Stimulated activated CD4-positive, alpha-beta T cell treated with anti-CD3 and anti-CD28 coated beads, Interleukin-4, amount 100 ng/mL, for 1 hour (primary cell): ENCODE measurements at regions not wholly inside any gene's neighbourhood (a gene's known extent, or its start where the extent isn't known, plus 50 kb on each side); places are given as distances from the start of the nearest gene placed in this dataset.
"Not testable (repeated sequence)": the region's sequence is repeated elsewhere in the genome, so short reads cannot be mapped to it uniquely, and the experiment has no call there.

Experiments
- DNase-seq: peaks from one replicate; pipeline ENCODE4 v3.0.0-alpha.2; 2020

GRCh38 chr18:10121786-10122515 lies 208.1 kb downstream of the VAPA start:
- no peak for DNase-seq

GRCh38 chr18:10122988-10123950 lies 209.5 kb downstream of the VAPA start:
- DNase-seq, result no peak

GRCh38 chr18:10124071-10124470 lies 210.3 kb downstream of the VAPA start:
- DNase-seq, result no peak

GRCh38 chr18:10124557-10124956 lies 210.7 kb downstream of the VAPA start:
- no peak for DNase-seq

GRCh38 chr18:10124967-10125366 lies 211.2 kb downstream of the VAPA start:
- DNase-seq, result no peak

- DNase-seq, result no peak
Observed at GRCh38 chr18:10127729-10128128, 213.9 kb downstream of the VAPA start.

- DNase-seq, result no peak
Observed at GRCh38 chr18:10128921-10129501, 215.2 kb downstream of the VAPA start.

- no peak for DNase-seq
Observed at GRCh38 chr18:10130606-10131005, 216.8 kb downstream of the VAPA start.

GRCh38 chr18:10131081-10131459 lies 217.3 kb downstream of the VAPA start:
- DNase-seq, result no peak

GRCh38 chr18:10131460-10132395 lies 217.9 kb downstream of the VAPA start:
- DNase-seq, result no peak

GRCh38 chr18:10133516-10133915 lies 219.7 kb downstream of the VAPA start:
- no peak for DNase-seq

GRCh38 chr18:10134204-10134603 lies 220.4 kb downstream of the VAPA start:
- DNase-seq, result no peak

GRCh38 chr18:10134749-10135148 lies 220.9 kb downstream of the VAPA start:
- not testable (repeated sequence) for DNase-seq

GRCh38 chr18:10135302-10135926 lies 221.6 kb downstream of the VAPA start:
- no peak for DNase-seq

- DNase-seq, result no peak
Observed at GRCh38 chr18:10138719-10139118, 224.9 kb downstream of the VAPA start.

- DNase-seq, result no peak
Observed at GRCh38 chr18:10139783-10140410, 226.1 kb downstream of the VAPA start.

GRCh38 chr18:10140461-10141282 lies 226.9 kb downstream of the VAPA start:
- DNase-seq, result no peak

GRCh38 chr18:10141559-10141958 lies 227.7 kb downstream of the VAPA start:
- DNase-seq, result no peak

- no peak for DNase-seq
Observed at GRCh38 chr18:10142056-10142455, 228.2 kb downstream of the VAPA start.

GRCh38 chr18:10142496-10143160 lies 228.8 kb downstream of the VAPA start:
- DNase-seq, result no peak
